CD8-positive, alpha-beta memory T cell (primary cell): ENCODE measurements at regions not wholly inside any gene's neighbourhood (a gene's known extent, or its start where the extent isn't known, plus 50 kb on each side); places are given as distances from the start of the nearest gene placed in this dataset.

Source experiments
- CTCF ChIA-PET: fragments of 350-600 bp; sonication (Branson Sonifier 250); formaldehyde crosslinking; loops from one replicate; lab custom pipeline; 2021; ENCODE audit warnings: antibody characterized with exemption; lab: Charles Lee
- POLR2A ChIA-PET: fragments of 350-600 bp; sonication (Branson Sonifier 250); formaldehyde crosslinking; loops from one replicate; lab custom pipeline; 2021; ENCODE audit warnings: antibody characterized with exemption; lab: Charles Lee
- DNase-seq, 5 donors: peaks; one replicate each; pipeline versions ENCODE4 v3.0.0 to v3.0.0-alpha.2; 2020 to 2022; ENCODE audit warnings: mixed read lengths in 1 of 5
- H3K27ac ChIP-seq: one replicate; pipeline ENCODE4 v1.7.0; 2013; ENCODE audit warnings: low read depth, mild to moderate bottlenecking, low read length, moderate library complexity
- H3K27me3 ChIP-seq: 2 replicates; pipeline ENCODE4 v1.7.0; 2013; ENCODE audit warnings: low read length, mild to moderate bottlenecking; ENCODE audit not compliant: insufficient read depth, poor library complexity, severe bottlenecking
- H3K36me3 ChIP-seq: 2 replicates; pipeline ENCODE4 v1.7.0; 2013; ENCODE audit warnings: mild to moderate bottlenecking, low read length, moderate library complexity; ENCODE audit not compliant: insufficient read depth
- H3K4me1 ChIP-seq: 2 replicates; pipeline ENCODE4 v1.7.0; 2013; ENCODE audit warnings: mild to moderate bottlenecking, low read length, moderate library complexity; ENCODE audit not compliant: insufficient read depth
- H3K4me3 ChIP-seq: 2 replicates; pipeline ENCODE4 v1.7.0; 2013; ENCODE audit warnings: mild to moderate bottlenecking, low read length
- H3K9me3 ChIP-seq: 2 replicates; pipeline ENCODE4 v1.7.0; 2013; ENCODE audit warnings: mild to moderate bottlenecking, low read length
- H3K27ac Mint-ChIP-seq, 8 donors: one replicate each; pipeline ENCODE4 v1.8.0; 2020 to 2021; ENCODE audit warnings: mixed read lengths in 8 of 8, mild to moderate bottlenecking in 6 of 8, inconsistent platforms in 3 of 8, moderate library complexity in 3 of 8
- H3K27me3 Mint-ChIP-seq, 2 donors: one replicate each; pipeline ENCODE4 v1.8.0; 2020 to 2021; ENCODE audit warnings: mixed read lengths in 2 of 2, mild to moderate bottlenecking in 1 of 2, moderate library complexity in 1 of 2
- H3K36me3 Mint-ChIP-seq, 3 donors: one replicate each; pipeline ENCODE4 v1.8.0; 2020 to 2021; ENCODE audit warnings: mixed read lengths in 3 of 3, inconsistent platforms in 1 of 3, mild to moderate bottlenecking in 1 of 3
- H3K4me1 Mint-ChIP-seq, 3 donors: one replicate each; pipeline ENCODE4 v1.8.0; 2020 to 2021; ENCODE audit warnings: mixed read lengths in 3 of 3, inconsistent platforms in 1 of 3, mild to moderate bottlenecking in 1 of 3
- H3K4me3 Mint-ChIP-seq, 7 donors: one replicate each; pipeline ENCODE4 v1.8.0; 2020 to 2021; ENCODE audit warnings: mixed read lengths in 7 of 7, mild to moderate bottlenecking in 6 of 7, moderate library complexity in 4 of 7, inconsistent platforms in 2 of 7
- H3K9me3 Mint-ChIP-seq, 5 donors: one replicate each; pipeline ENCODE4 v1.8.0; 2020 to 2022; ENCODE audit warnings: mixed read lengths in 5 of 5, mild to moderate bottlenecking in 3 of 5, moderate library complexity in 2 of 5, inconsistent platforms in 1 of 5

GRCh38 chr5:53219610-53220009 lies 110.1 kb upstream of the MOCS2 start:
- Histone ChIP-seq H3K27me3 (no peaks in the 10 kb centered on the region), H3K27ac (no peak overlapping the region), H3K9me3 (no peaks in the 10 kb centered on the region), H3K36me3 (no peaks in the 10 kb centered on the region), H3K4me1 (no peaks in the 10 kb centered on the region), H3K4me3 (no peak overlapping the region)
- H3K4me3 Mint-ChIP-seq = no peak overlapping the region
- ChIA-PET CTCF (interaction anchor here (0.7 kb wide), 1 partner anchor 19 kb away, joined by 3 read pairs; no protein-coding TSS in a partner anchor), POLR2A (no interaction called here)
- no peak overlapping the region for H3K27ac Mint-ChIP-seq
- DNase-seq = no peak
- peaks cover 2 to 5% of the 10 kb centered on the region in 2 donors for H3K27me3 Mint-ChIP-seq
- no peaks in the 10 kb centered on the region for H3K4me1 Mint-ChIP-seq
- peaks cover 0 to 18% (median 7%) of the 10 kb centered on the region in 5 donors for H3K9me3 Mint-ChIP-seq
- H3K36me3 Mint-ChIP-seq = no peaks in the 10 kb centered on the region

DNA sequence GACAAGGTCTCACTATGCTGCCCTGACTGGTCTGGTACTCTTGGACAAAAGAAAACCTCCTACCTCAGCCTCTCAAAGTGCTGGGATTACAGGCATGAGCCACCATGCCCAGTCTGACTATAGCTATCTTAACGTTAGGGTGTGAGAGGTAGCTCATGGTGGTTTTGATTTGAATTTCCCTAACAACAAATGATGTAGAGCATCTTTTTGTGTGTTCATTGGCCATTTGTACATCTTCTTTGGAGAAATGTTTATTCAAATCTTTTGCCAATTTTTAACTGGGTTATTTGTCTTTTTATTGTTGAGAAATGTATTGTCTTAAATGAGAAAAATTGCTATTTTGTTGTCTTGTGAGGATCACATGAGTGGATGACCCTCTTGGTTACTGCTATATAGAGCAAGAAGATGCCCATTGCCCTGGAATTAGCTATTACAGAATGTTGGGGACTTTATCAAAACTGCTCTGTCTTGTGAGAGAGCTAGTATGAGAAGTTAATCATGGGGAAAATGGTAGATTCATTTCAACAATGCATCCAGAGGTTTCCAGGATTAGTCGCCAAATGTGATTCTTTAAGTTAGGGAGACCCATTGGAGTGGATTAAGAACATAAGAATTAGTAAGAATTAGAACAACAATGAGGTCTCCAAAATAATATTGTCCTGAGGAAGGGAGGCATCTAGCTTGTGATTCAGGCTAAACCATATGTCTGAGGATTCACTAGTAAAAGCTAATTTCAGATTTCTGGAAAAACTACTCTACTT lies 124.3 kb upstream of the MOCS2 start:
- Histone ChIP-seq H3K27me3 (peaks cover 4% of the 10 kb centered on the region), H3K27ac (no peak overlapping the region), H3K36me3 (no peaks in the 10 kb centered on the region), H3K9me3 (no peaks in the 10 kb centered on the region), H3K4me1 (no peaks in the 10 kb centered on the region), H3K4me3 (no peak overlapping the region)
- no peak for DNase-seq
- ChIA-PET POLR2A (no interaction called here), CTCF (no interaction called here)
- peaks cover 8 to 9% of the 10 kb centered on the region in 2 donors for H3K27me3 Mint-ChIP-seq
- H3K4me3 Mint-ChIP-seq = no peak overlapping the region
- H3K9me3 Mint-ChIP-seq = peaks cover 0 to 3% (median 0%) of the 10 kb centered on the region in 5 donors
- no peaks in the 10 kb centered on the region for H3K4me1 Mint-ChIP-seq
- no peak overlapping the region for H3K27ac Mint-ChIP-seq
- H3K36me3 Mint-ChIP-seq = no peaks in the 10 kb centered on the region

GRCh38 chr5:53236683-53237082 lies 127.1 kb upstream of the MOCS2 start:
- Mint-ChIP-seq H3K27ac (no peak overlapping the region), H3K27me3 (peaks cover 5 to 9% of the 10 kb centered on the region in 2 donors), H3K4me1 (no peaks in the 10 kb centered on the region), H3K4me3 (no peak overlapping the region), H3K36me3 (no peaks in the 10 kb centered on the region), H3K9me3 (peaks cover 0 to 1% (median 0%) of the 10 kb centered on the region in 5 donors)
- CTCF ChIA-PET = no interaction called here
- H3K4me3 ChIP-seq = no peak overlapping the region
- H3K9me3 ChIP-seq = no peaks in the 10 kb centered on the region
- no peak overlapping the region for H3K27ac ChIP-seq
- DNase-seq = no peak
- H3K27me3 ChIP-seq = peaks cover 4% of the 10 kb centered on the region
- POLR2A ChIA-PET = no interaction called here
- H3K4me1 ChIP-seq = no peaks in the 10 kb centered on the region
- no peaks in the 10 kb centered on the region for H3K36me3 ChIP-seq

DNA sequence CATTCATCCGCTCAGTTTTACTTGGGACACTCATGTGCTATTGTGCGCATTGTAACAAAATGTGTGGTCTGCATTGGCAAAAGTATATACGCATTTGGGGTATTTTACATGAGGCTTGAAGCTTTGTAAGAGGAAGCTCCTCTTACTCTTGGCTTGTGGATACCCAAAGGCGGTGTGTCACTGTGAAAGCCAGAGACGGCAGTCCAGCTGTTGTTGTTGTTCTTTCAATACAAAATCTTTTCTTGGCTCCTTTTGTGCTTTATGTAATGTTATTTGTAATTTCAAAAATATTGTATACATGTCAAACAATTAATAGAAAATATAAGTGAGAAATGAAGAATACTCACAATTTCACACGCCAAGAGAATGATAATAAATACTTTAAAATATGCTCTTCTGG lies 128.3 kb upstream of the MOCS2 start:
- Histone ChIP-seq H3K4me3 (no peak overlapping the region), H3K4me1 (no peaks in the 10 kb centered on the region), H3K9me3 (no peaks in the 10 kb centered on the region), H3K27me3 (peaks cover 4% of the 10 kb centered on the region), H3K36me3 (no peaks in the 10 kb centered on the region), H3K27ac (no peak overlapping the region)
- H3K27ac Mint-ChIP-seq = no peak overlapping the region
- no peak for DNase-seq
- H3K36me3 Mint-ChIP-seq = no peaks in the 10 kb centered on the region
- POLR2A ChIA-PET = no interaction called here
- peaks cover 1 to 5% of the 10 kb centered on the region in 2 donors for H3K27me3 Mint-ChIP-seq
- CTCF ChIA-PET = no interaction called here
- H3K4me1 Mint-ChIP-seq = no peaks in the 10 kb centered on the region
- no peak overlapping the region for H3K4me3 Mint-ChIP-seq
- H3K9me3 Mint-ChIP-seq = no peaks in the 10 kb centered on the region

DNA sequence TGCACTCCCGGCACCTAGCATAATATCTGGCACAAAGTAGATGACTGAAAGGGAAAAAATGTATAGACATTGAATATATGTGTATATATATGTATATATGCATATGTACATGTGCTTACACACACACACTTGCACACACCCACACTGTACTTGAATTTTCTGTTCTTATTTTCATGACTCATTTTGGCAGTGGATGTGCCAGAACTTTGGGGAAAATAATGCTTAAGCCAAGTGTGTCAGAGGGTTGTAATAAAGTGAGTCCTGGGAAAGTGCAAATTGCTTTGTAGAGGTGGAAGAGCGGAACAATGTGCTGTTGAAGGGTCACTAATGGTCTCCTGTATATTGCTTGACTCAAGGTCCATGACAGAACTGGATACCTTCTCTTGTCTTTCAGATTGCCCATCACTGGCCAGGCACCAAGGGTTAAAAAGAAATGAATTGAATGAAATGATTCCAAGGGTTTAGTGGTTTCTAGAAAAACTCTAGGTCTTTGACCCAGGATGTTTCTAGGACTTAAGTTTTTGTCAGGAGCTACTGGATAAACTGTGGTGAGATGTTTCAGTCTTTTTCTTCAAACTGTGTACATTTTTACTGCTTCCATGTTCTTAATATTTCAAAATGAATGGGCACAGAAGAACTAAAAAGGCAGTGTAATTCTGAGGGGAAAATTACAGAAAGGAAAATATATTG lies 129.9 kb upstream of the MOCS2 start:
- no peak for DNase-seq
- Mint-ChIP-seq H3K36me3 (no peaks in the 10 kb centered on the region), H3K27me3 (peaks cover 1 to 5% of the 10 kb centered on the region in 2 donors), H3K27ac (no peak overlapping the region), H3K4me3 (no peak overlapping the region), H3K4me1 (no peaks in the 10 kb centered on the region), H3K9me3 (no peaks in the 10 kb centered on the region)
- Histone ChIP-seq H3K4me3 (no peak overlapping the region), H3K27ac (no peak overlapping the region), H3K9me3 (no peaks in the 10 kb centered on the region), H3K36me3 (no peaks in the 10 kb centered on the region), H3K27me3 (peaks cover under 1% of the 10 kb centered on the region), H3K4me1 (no peaks in the 10 kb centered on the region)
- ChIA-PET CTCF (interaction anchor here (1.0 kb wide), 1 partner anchor 20 kb away, joined by 3 read pairs; no protein-coding TSS in a partner anchor), POLR2A (no interaction called here)

- no peaks in the 10 kb centered on the region for H3K9me3 Mint-ChIP-seq
- ChIA-PET POLR2A (no interaction called here), CTCF (no interaction called here)
- Histone ChIP-seq H3K27ac (no peak overlapping the region), H3K4me1 (no peaks in the 10 kb centered on the region), H3K9me3 (no peaks in the 10 kb centered on the region), H3K36me3 (no peaks in the 10 kb centered on the region), H3K4me3 (no peak overlapping the region), H3K27me3 (no peaks in the 10 kb centered on the region)
- DNase-seq = no peak
- no peaks in the 10 kb centered on the region for H3K4me1 Mint-ChIP-seq
- H3K27ac Mint-ChIP-seq = no peak overlapping the region
- H3K4me3 Mint-ChIP-seq = no peak overlapping the region
- no peaks in the 10 kb centered on the region for H3K36me3 Mint-ChIP-seq
- peaks cover 1 to 5% of the 10 kb centered on the region in 2 donors for H3K27me3 Mint-ChIP-seq
Measured at GRCh38 chr5:53240661-53241060, 131.1 kb upstream of the MOCS2 start.

DNA sequence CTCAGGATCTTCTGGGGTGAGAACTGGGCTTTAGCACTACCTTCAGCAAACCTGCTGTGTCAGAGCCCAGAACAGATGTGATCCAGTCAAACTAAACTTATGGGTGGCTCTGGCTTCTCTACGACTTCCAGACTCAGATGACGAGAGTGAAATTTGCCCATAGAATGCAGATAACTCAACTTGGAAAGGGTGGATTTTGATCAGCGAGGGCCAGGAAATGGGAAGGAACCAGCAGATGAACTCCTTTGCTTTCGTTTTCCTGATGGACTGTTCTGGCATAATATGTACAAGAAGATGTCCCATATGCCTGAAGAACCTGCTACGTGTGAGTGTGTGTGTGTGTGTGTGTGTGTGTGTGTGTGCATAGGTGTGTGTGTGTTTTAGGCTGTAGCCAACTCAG lies 132.0 kb upstream of the MOCS2 start:
- DNase-seq = no peak
- no peaks in the 10 kb centered on the region for H3K9me3 Mint-ChIP-seq
- no peak overlapping the region for H3K27ac Mint-ChIP-seq
- CTCF ChIA-PET = no interaction called here
- peaks cover 0 to 5% (median 0%) of the 10 kb centered on the region in 3 donors for H3K4me1 Mint-ChIP-seq
- Histone ChIP-seq H3K27me3 (no peaks in the 10 kb centered on the region), H3K27ac (no peak overlapping the region), H3K9me3 (no peaks in the 10 kb centered on the region), H3K4me3 (no peak overlapping the region), H3K36me3 (no peaks in the 10 kb centered on the region), H3K4me1 (no peaks in the 10 kb centered on the region)
- no peak overlapping the region for H3K4me3 Mint-ChIP-seq
- H3K36me3 Mint-ChIP-seq = no peaks in the 10 kb centered on the region
- POLR2A ChIA-PET = no interaction called here
- H3K27me3 Mint-ChIP-seq = peaks cover 1 to 5% of the 10 kb centered on the region in 2 donors

DNA sequence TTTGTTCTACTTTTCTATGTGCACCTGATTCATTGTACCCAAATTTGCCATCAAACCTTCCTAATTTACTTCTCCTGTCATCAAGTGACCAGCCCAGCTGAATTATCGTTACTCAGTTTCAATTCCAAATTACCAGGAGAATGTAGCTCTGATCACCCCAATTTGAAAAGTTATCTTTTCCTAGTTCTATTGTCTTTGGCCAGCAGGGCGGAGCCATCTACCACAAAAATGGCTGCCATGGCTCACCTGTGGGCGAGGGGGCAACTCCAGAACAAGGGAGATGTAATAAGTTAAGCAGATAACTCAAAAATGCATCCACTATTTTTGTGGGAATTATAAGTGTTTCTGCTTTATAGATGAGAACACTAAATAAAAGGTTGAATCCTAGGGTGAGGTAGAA lies 133.8 kb upstream of the MOCS2 start:
- H3K36me3 Mint-ChIP-seq = no peaks in the 10 kb centered on the region
- H3K4me1 Mint-ChIP-seq = peaks cover 0 to 7% (median 0%) of the 10 kb centered on the region in 3 donors
- H3K36me3 ChIP-seq = no peaks in the 10 kb centered on the region
- no peaks in the 10 kb centered on the region for H3K4me1 ChIP-seq
- H3K27ac Mint-ChIP-seq = no peak overlapping the region
- peaks cover 1 to 5% of the 10 kb centered on the region in 2 donors for H3K27me3 Mint-ChIP-seq
- no peak overlapping the region for H3K27ac ChIP-seq
- no peak for DNase-seq
- H3K4me3 ChIP-seq = no peak overlapping the region
- no peaks in the 10 kb centered on the region for H3K9me3 Mint-ChIP-seq
- ChIA-PET POLR2A (no interaction called here), CTCF (no interaction called here)
- no peak overlapping the region for H3K4me3 Mint-ChIP-seq
- no peaks in the 10 kb centered on the region for H3K9me3 ChIP-seq
- H3K27me3 ChIP-seq = no peaks in the 10 kb centered on the region
